OCI-LY7 (cell line): ENCODE measurements at regions not wholly inside any gene's neighbourhood (a gene's known extent, or its start where the extent isn't known, plus 50 kb on each side); places are given as distances from the start of the nearest gene placed in this dataset.

Experiments used
- BruUV-seq: library from RNA; stranded (reverse); fragments of 400-500 nt; replicated peaks from 2 replicates; lab custom pipeline; 2021; lab: Mats Ljungman, UMichigan
- CTCF ChIA-PET: fragments of 300-600 bp; sonication (Branson Sonifier 250); formaldehyde crosslinking; loops from one replicate; lab custom pipeline; 2022; ENCODE audit warnings: antibody characterized with exemption; ENCODE audit not compliant: unreplicated experiment; lab: Charles Lee
- POLR2A ChIA-PET: fragments of 300-600 bp; sonication (Branson Sonifier 250); formaldehyde crosslinking; loops from one replicate; lab custom pipeline; 2022; ENCODE audit warnings: antibody characterized with exemption; lab: Charles Lee
- DNase-seq: peaks from one replicate; pipeline ENCODE4 v3.0.0-alpha.2; 2015; ENCODE audit warnings: low spot score
- H2AFZ ChIP-seq: fragments of 200-600 bp; sonication (generic), shearing (Covaris generic); 2 replicates; pipeline ENCODE4 v1.6.1; 2014; ENCODE audit warnings: mild to moderate bottlenecking, antibody characterized with exemption, low read length, moderate library complexity
- H3K27ac ChIP-seq: fragments of 200-600 bp; sonication (generic); 2 replicates; pipeline ENCODE4 v1.5.1; 2014; ENCODE audit warnings: mixed run types, low read depth, mild to moderate bottlenecking, moderate library complexity, low read length, inconsistent platforms; ENCODE audit not compliant: poor library complexity, severe bottlenecking
- H3K36me3 ChIP-seq: fragments of 200-600 bp; sonication (generic); 2 replicates; pipeline ENCODE4 v1.6.1; 2014; ENCODE audit warnings: mild to moderate bottlenecking, antibody characterized with exemption, low read length, moderate library complexity, mixed read lengths; ENCODE audit not compliant: insufficient read depth
- H3K4me1 ChIP-seq: fragments of 200-600 bp; sonication (generic); 2 replicates; pipeline ENCODE4 v1.5.1; 2014; ENCODE audit warnings: mild to moderate bottlenecking, low read length; ENCODE audit not compliant: insufficient read depth, poor library complexity, severe bottlenecking
- H3K4me2 ChIP-seq: fragments of 200-600 bp; sonication (generic); 2 replicates; pipeline ENCODE4 v1.6.1; 2014; ENCODE audit warnings: mild to moderate bottlenecking, low read length
- H3K4me3 ChIP-seq: fragments of 200-600 bp; sonication (generic); 2 replicates; pipeline ENCODE4 v1.5.1; 2014; ENCODE audit warnings: mild to moderate bottlenecking, low read depth, low read length; ENCODE audit not compliant: poor library complexity, severe bottlenecking
- H3K79me2 ChIP-seq: fragments of 200-600 bp; sonication (generic); 2 replicates; pipeline ENCODE4 v1.6.1; 2016; ENCODE audit warnings: low read depth, mild to moderate bottlenecking, low read length, moderate library complexity, mixed read lengths; ENCODE audit not compliant: insufficient read depth
- H3K9me2 ChIP-seq: fragments of 200-600 bp; sonication (generic); 2 replicates; pipeline ENCODE4 v1.6.1; 2016; ENCODE audit warnings: mild to moderate bottlenecking, low read length, mixed read lengths; ENCODE audit not compliant: insufficient read depth
- H3K9me3 ChIP-seq: fragments of 200-600 bp; sonication (generic); 2 replicates; pipeline ENCODE4 v1.6.1; 2014; ENCODE audit warnings: mild to moderate bottlenecking, mixed run types, low read length, mixed read lengths
- H4K20me1 ChIP-seq: fragments of 200-600 bp; sonication (generic); 2 replicates; pipeline ENCODE4 v1.6.1; 2014; ENCODE audit warnings: mild to moderate bottlenecking, antibody characterized with exemption, low read length, moderate library complexity, mixed read lengths; ENCODE audit not compliant: insufficient read depth
- CTCF ChIP-seq: fragments of 200-600 bp; sonication (generic); conservative IDR thresholded peaks from 2 replicates; pipeline ENCODE4 v1.5.1; 2014; ENCODE audit warnings: mild to moderate bottlenecking, antibody characterized with exemption, low read length, moderate library complexity, mixed read lengths
- EZH2phosphoT487 ChIP-seq: fragments of 200-600 bp; sonication (generic); IDR thresholded peaks from 2 replicates; pipeline ENCODE4 v1.6.1; 2018; ENCODE audit warnings: low read depth, borderline replicate concordance, mild to moderate bottlenecking, mixed run types, antibody characterized with exemption, low read length, moderate library complexity, mixed read lengths
- intact Hi-C: fragments of 100-400 bp; cut with micrococcal nuclease; formaldehyde crosslinking; loops from one replicate; pipeline ENCODE4 v1.10.0; 2022; ENCODE audit not compliant: unreplicated experiment

- intact Hi-C loops = loop anchor here (5.0 kb wide), 2 partner anchors 95 to 320 kb away; no protein-coding TSS in a partner anchor
Measured at GRCh38 chr6:27156874-27157458, 90.5 kb upstream of the PRSS16 start.

GRCh38 chr6:27157459-27158315, 89.8 kb upstream of the PRSS16 start:
- intact Hi-C loops = loop anchor here (5.0 kb wide), 2 partner anchors 95 to 320 kb away; no protein-coding TSS in a partner anchor
- Histone ChIP-seq H3K4me2 (peak overlapping the region; percentile 76), H3K9me3 (no peaks in the 10 kb centered on the region), H3K9me2 (no peaks in the 10 kb centered on the region), H3K4me3 (peak overlapping the region; percentile 56), H3K27ac (peak overlapping the region; percentile 28), H2AFZ (peak overlapping the region; percentile 90), H3K36me3 (no peaks in the 10 kb centered on the region), H3K4me1 (peaks cover 45% of the 10 kb centered on the region), H3K79me2 (no peaks in the 10 kb centered on the region), H4K20me1 (no peaks in the 10 kb centered on the region)
- DNase-seq = peak; percentile 61
- POLR2A ChIA-PET = interaction anchor here (0.7 to 5.4 kb wide), 9 partner anchors 12 to 1170 kb away, joined by 3 to 62 read pairs (median 6); a partner anchor contains a TSS
- CTCF ChIA-PET = no interaction called here
- TF ChIP-seq CTCF = peak; percentile 55
- TF ChIP-seq EZH2phosphoT487 = no peak
- BruUV-seq = no TSS peak

More at GRCh38 chr6:27156874-27157458, 90.5 kb upstream of the PRSS16 start:
- ChIA-PET POLR2A (interaction anchor here (0.6 to 5.4 kb wide), 13 partner anchors 12 to 1170 kb away, joined by 3 to 62 read pairs (median 3); a partner anchor contains a TSS), CTCF (no interaction called here)
- no peaks in the 10 kb centered on the region for H3K79me2 ChIP-seq
- H3K4me2 ChIP-seq = peak overlapping the region; percentile 76
- H3K9me3 ChIP-seq = no peaks in the 10 kb centered on the region
- H4K20me1 ChIP-seq = no peaks in the 10 kb centered on the region
- TF ChIP-seq EZH2phosphoT487 (no peak), CTCF (no peak)
- H2AFZ ChIP-seq = peak overlapping the region; percentile 90
- peak overlapping the region; percentile 56 for H3K4me3 ChIP-seq
- H3K36me3 ChIP-seq = no peaks in the 10 kb centered on the region
- H3K4me1 ChIP-seq = peaks cover 45% of the 10 kb centered on the region
- BruUV-seq = no TSS peak
- no peaks in the 10 kb centered on the region for H3K9me2 ChIP-seq
- H3K27ac ChIP-seq = peak overlapping the region; percentile 28
- DNase-seq = no peak
